OCI-LY3 (cell line): ENCODE measurements at regions not wholly inside any gene's neighbourhood (a gene's known extent, or its start where the extent isn't known, plus 50 kb on each side); places are given as distances from the start of the nearest gene placed in this dataset.

Source experiments
- H2AFZ ChIP-seq: fragments of 200-600, 300-600 bp; shearing (Covaris generic); 2 replicates; pipeline ENCODE4 v1.6.0; 2014; ENCODE audit warnings: antibody characterized with exemption, low read depth, low read length
- H3K27ac ChIP-seq: fragments of 200-600, 300-600 bp; sonication (generic); 2 replicates; pipeline ENCODE4 v1.5.1; 2014; ENCODE audit warnings: mild to moderate bottlenecking, low read length, moderate library complexity, mixed read lengths
- H3K27me3 ChIP-seq: fragments of 200-600, 300-600 bp; sonication (generic); 2 replicates; pipeline ENCODE4 v1.6.1; 2014; ENCODE audit warnings: low read depth, low read length, mixed read lengths
- H3K36me3 ChIP-seq: fragments of 200-600, 300-600 bp; sonication (generic); replicated peaks from 2 replicates; pipeline ENCODE3; 2014; ENCODE audit warnings: low read depth, low read length, mixed read lengths
- H3K4me1 ChIP-seq: fragments of 300-600, 200-600 bp; sonication (generic); 2 replicates; pipeline ENCODE4 v1.6.1; 2014; ENCODE audit warnings: low read length, mixed read lengths
- H3K4me2 ChIP-seq: fragments of 200-600, 300-600 bp; sonication (generic); 2 replicates; pipeline ENCODE4 v1.6.1; 2014; ENCODE audit warnings: low read length, mixed read lengths
- H3K4me3 ChIP-seq: fragments of 300-600, 200-600 bp; sonication (generic); 2 replicates; pipeline ENCODE4 v1.5.1; 2014; ENCODE audit warnings: antibody characterized with exemption, mild to moderate bottlenecking, low read length, moderate library complexity
- H3K79me2 ChIP-seq: fragments of 300-600, 200-600 bp; shearing (Covaris generic); 2 replicates; pipeline ENCODE4 v1.6.1; 2014; ENCODE audit warnings: mild to moderate bottlenecking, low read length, mixed read lengths
- H3K9ac ChIP-seq: fragments of 300-600, 200-600 bp; shearing (Covaris generic); 2 replicates; pipeline ENCODE4 v1.6.0; 2014; ENCODE audit warnings: mild to moderate bottlenecking, low read length, moderate library complexity
- H3K9me3 ChIP-seq: fragments of 200-600, 300-600 bp; shearing (Covaris generic); 2 replicates; pipeline ENCODE4 v1.6.1; 2014; ENCODE audit warnings: low read length, mixed read lengths; ENCODE audit not compliant: insufficient read depth
- H4K20me1 ChIP-seq: fragments of 200-600, 300-600 bp; sonication (generic); 2 replicates; pipeline ENCODE4 v1.6.1; 2016; ENCODE audit warnings: low read length, mixed read lengths; ENCODE audit not compliant: insufficient read depth
- CTCF ChIP-seq: fragments of 200-600, 300-600 bp; sonication (generic); IDR thresholded peaks from 2 replicates; pipeline ENCODE4 v1.5.1; 2014; ENCODE audit warnings: antibody characterized with exemption, low read length, low read depth
- EZH2phosphoT487 ChIP-seq: fragments of 200-600 bp; shearing (Covaris generic); IDR thresholded peaks from 2 replicates; pipeline ENCODE4 v1.6.1; 2018; ENCODE audit warnings: antibody characterized with exemption, mixed run types, low read depth

DNA sequence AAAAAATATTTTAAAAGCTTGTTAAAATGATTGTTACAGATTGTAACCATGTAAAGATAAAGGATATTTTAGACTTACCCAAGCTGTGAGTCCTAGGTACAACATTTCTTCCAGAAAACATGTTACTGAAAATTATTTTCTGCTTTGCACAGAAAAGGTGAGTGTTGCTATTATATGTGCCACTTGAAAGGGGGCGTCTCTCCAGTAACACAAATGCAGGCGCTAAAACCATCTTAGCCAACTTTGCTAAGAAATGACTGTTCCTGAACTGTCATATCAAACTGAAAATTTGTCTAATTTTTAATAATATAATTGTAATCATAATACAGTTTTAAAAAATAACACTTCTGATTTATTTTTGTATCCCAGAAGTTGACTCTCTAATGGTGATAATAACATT, 75.6 kb upstream of the KRAS start:
- peaks cover 46% of the 10 kb centered on the region for H3K4me1 ChIP-seq
- no peak overlapping the region for H3K4me3 ChIP-seq
- no peak overlapping the region for H2AFZ ChIP-seq
- H3K27me3 ChIP-seq, result no peaks in the 10 kb centered on the region
- no peaks in the 10 kb centered on the region for H3K36me3 ChIP-seq
- H4K20me1 ChIP-seq, result no peaks in the 10 kb centered on the region
- TF ChIP-seq EZH2phosphoT487 (no peak), CTCF (no peak)
- no peak overlapping the region for H3K4me2 ChIP-seq
- H3K9ac ChIP-seq, result no peak overlapping the region
- H3K79me2 ChIP-seq, result no peaks in the 10 kb centered on the region
- no peaks in the 10 kb centered on the region for H3K9me3 ChIP-seq
- H3K27ac ChIP-seq, result no peak overlapping the region

GRCh38 chr12:25324861-25325260, 74.1 kb upstream of the KRAS start:
- Histone ChIP-seq H3K4me2 (peak overlapping the region; percentile 75), H3K27ac (no peak overlapping the region)

DNA sequence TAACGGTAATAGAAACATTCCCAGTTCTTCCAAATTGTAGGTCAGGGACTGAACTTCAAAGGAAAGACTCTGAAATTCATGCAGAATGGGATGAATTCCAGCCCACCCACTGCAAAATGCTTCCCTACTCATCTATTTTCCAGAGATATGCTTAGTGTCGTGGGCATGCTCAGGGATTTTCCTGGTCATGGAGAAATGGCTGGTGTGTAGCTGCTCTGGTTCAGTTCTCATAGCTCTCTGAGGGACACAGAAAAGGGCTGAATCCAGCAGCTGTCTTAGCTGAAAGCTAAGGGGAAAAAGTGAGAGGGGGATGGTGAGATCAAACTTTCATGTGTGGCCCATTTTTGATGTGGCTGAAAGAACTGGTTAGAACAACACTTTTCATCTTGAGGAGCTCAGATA, 72.9 kb upstream of the KRAS start:
- Histone ChIP-seq H3K79me2 (no peaks in the 10 kb centered on the region), H3K4me3 (no peak overlapping the region), H3K9me3 (no peaks in the 10 kb centered on the region), H3K36me3 (no peaks in the 10 kb centered on the region), H3K27ac (peak overlapping the region; percentile 95), H4K20me1 (no peaks in the 10 kb centered on the region), H3K9ac (peak overlapping the region; percentile 11; the same call in 1 of the 2 replicates), H2AFZ (peak overlapping the region; percentile 20), H3K27me3 (no peaks in the 10 kb centered on the region), H3K4me1 (peaks cover 72% of the 10 kb centered on the region), H3K4me2 (peak overlapping the region; percentile 71)
- TF ChIP-seq EZH2phosphoT487 (no peak), CTCF (no peak)

More at GRCh38 chr12:25324861-25325260, 74.1 kb upstream of the KRAS start:
- peak overlapping the region; percentile 48; the same call in 1 of the 2 replicates for H3K4me3 ChIP-seq
- no peaks in the 10 kb centered on the region for H3K27me3 ChIP-seq
- H4K20me1 ChIP-seq, result no peaks in the 10 kb centered on the region
- H2AFZ ChIP-seq, result peak overlapping the region; percentile 58; the same call in 1 of the 2 replicates
- peaks cover 60% of the 10 kb centered on the region for H3K4me1 ChIP-seq
- no peaks in the 10 kb centered on the region for H3K36me3 ChIP-seq
- H3K79me2 ChIP-seq, result no peaks in the 10 kb centered on the region
- 0 out of 2 replicates have a peak overlapping the region, but pooled peaks have one; percentile 24 for H3K9ac ChIP-seq
- no peaks in the 10 kb centered on the region for H3K9me3 ChIP-seq
- no peak for TF ChIP-seq CTCF
- no peak for TF ChIP-seq EZH2phosphoT487

GRCh38 chr12:25322918-25323531, 72.3 kb upstream of the KRAS start:
- Histone ChIP-seq H2AFZ (peak overlapping the region; percentile 21; the same call in 1 of the 2 replicates), H3K4me1 (peaks cover 72% of the 10 kb centered on the region)

More at GRCh38 chr12:25322918-25323531, 72.3 kb upstream of the KRAS start:
- Histone ChIP-seq H3K9ac (peak overlapping the region; percentile 80), H3K79me2 (no peaks in the 10 kb centered on the region; the same call in 1 of the 2 replicates), H4K20me1 (no peaks in the 10 kb centered on the region), H3K4me3 (peak overlapping the region; percentile 16; the same call in 1 of the 2 replicates), H3K36me3 (no peaks in the 10 kb centered on the region), H3K9me3 (no peaks in the 10 kb centered on the region), H3K27ac (peak overlapping the region; percentile 95), H3K4me2 (peak overlapping the region; percentile 71), H3K27me3 (no peaks in the 10 kb centered on the region)
- no peak for TF ChIP-seq EZH2phosphoT487
- no peak for TF ChIP-seq CTCF
